ENCODE measurements at regions not wholly inside any gene's neighbourhood (a gene's known extent, or its start where the extent isn't known, plus 50 kb on each side); places are given as distances from the start of the nearest gene placed in this dataset.

DNA sequence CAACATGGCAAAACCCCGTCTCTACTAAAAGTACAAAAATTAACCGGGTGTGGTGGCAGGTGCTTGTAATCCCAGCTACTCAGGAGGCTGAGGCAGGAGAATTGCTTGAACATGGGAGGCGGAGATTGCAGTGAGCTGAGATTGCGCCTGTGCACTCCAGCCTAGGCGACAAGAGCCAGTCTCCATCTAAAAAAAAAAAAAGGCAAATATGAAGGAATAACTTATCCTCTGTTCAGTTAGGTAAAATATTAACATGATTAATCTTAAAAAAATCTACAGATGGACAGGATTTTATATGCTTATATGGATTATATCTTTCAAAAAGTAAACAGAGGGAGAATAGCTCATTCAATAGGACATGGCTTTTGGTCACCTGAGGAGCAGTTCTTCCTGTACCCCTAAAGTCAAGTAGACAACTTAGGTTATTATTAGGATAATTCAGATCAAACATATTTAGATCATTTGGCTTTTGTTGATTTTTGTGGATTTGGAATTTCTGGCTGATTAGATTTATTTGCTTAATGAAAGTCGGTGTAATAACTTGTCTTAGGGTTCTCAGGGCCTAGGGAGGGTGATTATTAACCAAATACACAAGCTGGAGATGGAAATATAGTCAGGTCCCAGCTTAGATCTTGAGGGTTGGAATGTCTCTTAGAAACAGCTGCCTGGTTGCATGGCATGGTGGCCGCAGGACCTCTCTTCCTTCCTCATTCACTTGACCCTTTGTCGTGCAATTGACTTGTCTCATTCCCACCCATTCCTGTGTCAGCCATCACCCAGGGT, 82.1 kb upstream of the ONECUT1 start:
- no peak for DNase-seq (ENCODE audit: low spot score)

DNA sequence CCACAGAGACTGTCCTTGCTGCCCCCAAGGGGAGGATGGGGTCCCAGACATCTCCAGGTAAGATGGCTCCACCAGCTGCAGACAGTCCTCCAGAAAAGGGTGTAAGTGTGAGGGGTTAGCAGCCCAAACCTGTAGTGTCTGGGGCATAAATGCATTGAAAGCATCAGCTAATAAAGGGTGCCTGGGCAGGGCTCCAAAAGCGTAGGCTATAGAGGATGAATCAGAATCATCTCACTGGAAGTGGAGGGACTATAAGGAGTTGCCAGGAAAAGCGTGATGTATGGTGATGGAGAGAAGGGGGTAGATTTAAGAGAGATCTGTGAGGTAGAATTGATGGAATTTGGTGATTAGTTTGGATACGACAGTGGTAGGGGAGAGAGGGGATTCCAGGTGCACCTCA, 79.9 kb upstream of the ONECUT1 start:
- DNase-seq (ENCODE audit: low spot score), result no peak

DNA sequence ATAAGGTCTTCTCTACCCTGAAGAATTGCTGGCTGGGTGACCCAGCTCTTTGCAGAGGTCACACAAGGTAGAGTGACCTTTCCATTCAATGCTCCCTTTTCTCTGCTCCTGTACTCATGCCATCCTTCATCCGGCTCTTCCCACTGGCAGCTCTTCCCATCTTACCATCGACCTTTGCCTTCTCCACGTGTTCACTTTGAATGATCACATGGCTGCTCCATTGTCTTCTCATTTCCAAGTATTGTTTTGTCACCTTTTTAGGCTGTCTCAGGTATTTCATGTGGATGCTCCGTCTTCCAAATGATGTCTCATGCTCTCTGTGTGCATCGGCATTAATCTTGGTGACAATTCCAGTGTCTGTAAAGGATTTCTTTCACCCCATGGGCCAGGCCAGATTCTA, 76.6 kb upstream of the ONECUT1 start:
- no peak for DNase-seq (ENCODE audit: low spot score)

GRCh38 chr15:52862677-52863076, 72.5 kb upstream of the ONECUT1 start:
- no peak for DNase-seq (ENCODE audit: low spot score)

GRCh38 chr15:52858782-52859176, 68.6 kb upstream of the ONECUT1 start:
- DNase-seq (ENCODE audit: low spot score), result no peak

DNA sequence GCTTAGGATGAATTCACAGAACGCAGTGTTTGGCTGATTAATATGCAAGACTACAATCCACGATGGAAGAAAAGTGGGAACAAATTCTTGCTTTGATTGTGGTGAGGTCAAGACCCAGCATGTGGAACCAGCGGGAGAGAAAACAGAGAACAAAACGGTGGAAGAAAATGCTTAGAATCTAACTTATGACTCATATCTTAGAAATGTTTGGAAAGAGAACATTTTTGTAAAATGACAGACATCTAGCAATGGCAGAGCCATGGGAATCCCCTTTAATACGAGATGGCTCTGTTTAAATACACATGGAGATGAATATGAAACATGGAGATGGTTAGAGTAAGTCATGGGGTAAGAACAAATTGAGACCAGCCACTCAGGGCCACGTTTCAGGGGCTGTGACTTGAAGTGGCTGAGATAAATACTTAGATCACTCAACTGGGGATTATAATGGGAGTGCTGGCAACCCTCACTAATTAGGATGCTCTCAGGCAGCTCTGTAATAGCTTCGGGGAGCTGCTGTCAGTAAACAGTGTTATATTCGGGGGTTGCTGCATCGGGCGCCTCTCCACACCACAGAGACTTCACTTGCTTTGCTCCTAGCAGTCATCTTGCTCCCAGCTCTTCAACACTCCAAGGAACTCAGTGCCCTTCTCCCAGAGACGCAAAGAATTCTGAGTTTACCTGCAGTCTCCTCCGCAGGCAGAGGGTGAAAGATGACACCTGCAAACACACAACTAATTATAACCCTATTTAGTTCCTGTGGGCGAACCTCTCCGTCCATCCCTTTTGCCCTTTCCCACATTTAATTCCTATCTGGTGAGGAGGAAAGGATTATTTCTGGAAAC, 68.0 kb upstream of the ONECUT1 start:
- DNase-seq (ENCODE audit: low spot score), result no peak

GRCh38 chr15:52857471-52857870, 67.3 kb upstream of the ONECUT1 start:
- no peak for DNase-seq (ENCODE audit: low spot score)

- no peak for DNase-seq (ENCODE audit: low spot score)
These were observed 66.2 kb upstream of the ONECUT1 start for GRCh38 chr15:52856286-52856685.

DNA sequence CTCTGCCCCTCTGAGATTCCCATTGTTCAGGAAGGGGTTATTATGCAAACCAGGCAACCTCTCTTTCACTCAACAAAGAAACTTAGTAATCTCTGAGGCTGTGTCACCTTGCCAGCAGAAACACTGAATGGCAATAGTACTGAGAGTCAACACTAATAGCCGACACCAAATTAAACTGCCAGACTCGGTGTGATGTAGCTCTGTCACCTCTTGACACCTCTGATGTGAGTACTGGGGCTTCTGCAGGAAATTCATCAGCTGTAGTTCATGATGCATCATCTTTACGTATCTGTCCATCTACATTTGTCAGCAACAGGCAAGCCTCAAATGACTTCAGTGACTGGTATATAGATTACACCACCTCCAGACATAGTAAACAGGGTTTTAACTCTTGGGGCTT, 65.0 kb upstream of the ONECUT1 start:
- no peak for DNase-seq (ENCODE audit: low spot score)

DNA sequence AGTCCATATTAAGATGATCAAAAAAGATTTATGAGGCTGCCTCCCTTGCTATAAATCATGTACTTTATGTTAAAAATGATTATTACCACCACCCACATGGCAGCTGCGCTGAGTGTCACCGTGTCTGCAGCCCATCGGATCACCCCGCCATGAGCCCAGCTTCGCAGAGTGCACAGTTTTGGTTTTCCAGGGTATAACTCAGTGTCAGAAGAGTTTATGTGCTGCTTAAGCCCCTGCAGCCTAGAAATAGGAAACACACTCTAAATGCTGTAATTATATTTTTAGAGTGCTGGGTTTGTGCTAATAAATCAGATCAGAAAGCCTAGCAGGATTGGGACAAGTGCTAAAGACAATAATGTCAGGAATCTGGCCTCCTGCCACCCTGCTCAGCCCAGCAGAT, 54.7 kb upstream of the ONECUT1 start:
- DNase-seq (ENCODE audit: low spot score), result no peak

Measured in ecto neural progenitor cell (in vitro differentiated cells).